ENCODE measurements at regions not wholly inside any gene's neighbourhood (a gene's known extent, or its start where the extent isn't known, plus 50 kb on each side); places are given as distances from the start of the nearest gene placed in this dataset.

DNA sequence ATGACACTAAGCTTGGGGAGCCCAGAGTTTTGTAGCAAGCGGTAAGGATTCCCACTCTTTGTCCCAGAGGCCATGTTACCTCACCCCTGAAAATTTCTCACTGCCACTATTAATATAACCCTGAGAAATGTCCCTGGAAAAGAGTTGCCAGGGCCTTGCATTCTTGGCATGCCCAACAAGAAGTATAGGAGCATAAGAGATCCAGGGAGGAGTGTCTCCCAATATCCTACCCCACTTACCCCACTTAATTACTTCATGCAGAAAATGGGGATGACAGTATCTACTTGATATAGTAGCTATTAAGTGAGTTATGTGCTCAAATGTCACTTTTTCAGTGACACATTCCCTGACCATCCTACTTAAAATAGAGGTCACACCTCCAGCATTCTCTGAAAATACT lies 120.5 kb upstream of the C1GALT1C1 start:
- H3K36me3 Mint-ChIP-seq (ENCODE audit: low read depth), result no peaks in the 10 kb centered on the region
- H3K9me3 Mint-ChIP-seq, result peaks cover 3% of the 10 kb centered on the region
- ChIA-PET CTCF (interaction anchor here (1.6 kb wide), 1 partner anchor 9 kb away, joined by 5 read pairs; no protein-coding TSS in a partner anchor), POLR2A (no interaction called here)
- DNase-seq (no peak), ATAC-seq (no peak)
- TF ChIP-seq, protein P1, sequence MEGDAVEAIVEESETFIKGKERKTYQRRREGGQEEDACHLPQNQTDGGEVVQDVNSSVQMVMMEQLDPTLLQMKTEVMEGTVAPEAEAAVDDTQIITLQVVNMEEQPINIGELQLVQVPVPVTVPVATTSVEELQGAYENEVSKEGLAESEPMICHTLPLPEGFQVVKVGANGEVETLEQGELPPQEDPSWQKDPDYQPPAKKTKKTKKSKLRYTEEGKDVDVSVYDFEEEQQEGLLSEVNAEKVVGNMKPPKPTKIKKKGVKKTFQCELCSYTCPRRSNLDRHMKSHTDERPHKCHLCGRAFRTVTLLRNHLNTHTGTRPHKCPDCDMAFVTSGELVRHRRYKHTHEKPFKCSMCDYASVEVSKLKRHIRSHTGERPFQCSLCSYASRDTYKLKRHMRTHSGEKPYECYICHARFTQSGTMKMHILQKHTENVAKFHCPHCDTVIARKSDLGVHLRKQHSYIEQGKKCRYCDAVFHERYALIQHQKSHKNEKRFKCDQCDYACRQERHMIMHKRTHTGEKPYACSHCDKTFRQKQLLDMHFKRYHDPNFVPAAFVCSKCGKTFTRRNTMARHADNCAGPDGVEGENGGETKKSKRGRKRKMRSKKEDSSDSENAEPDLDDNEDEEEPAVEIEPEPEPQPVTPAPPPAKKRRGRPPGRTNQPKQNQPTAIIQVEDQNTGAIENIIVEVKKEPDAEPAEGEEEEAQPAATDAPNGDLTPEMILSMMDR (IDR thresholded peaks at IDR 0.05), result no peak
- no peak overlapping the region for H3K27ac Mint-ChIP-seq
- H3K4me1 Mint-ChIP-seq (ENCODE audit: low read depth), result peaks cover 38% of the 10 kb centered on the region
- H3K27me3 Mint-ChIP-seq, result no peaks in the 10 kb centered on the region
- intact Hi-C loops (cut with micrococcal nuclease), result no loop called here
- H3K4me3 Mint-ChIP-seq, result no peak overlapping the region

DNA sequence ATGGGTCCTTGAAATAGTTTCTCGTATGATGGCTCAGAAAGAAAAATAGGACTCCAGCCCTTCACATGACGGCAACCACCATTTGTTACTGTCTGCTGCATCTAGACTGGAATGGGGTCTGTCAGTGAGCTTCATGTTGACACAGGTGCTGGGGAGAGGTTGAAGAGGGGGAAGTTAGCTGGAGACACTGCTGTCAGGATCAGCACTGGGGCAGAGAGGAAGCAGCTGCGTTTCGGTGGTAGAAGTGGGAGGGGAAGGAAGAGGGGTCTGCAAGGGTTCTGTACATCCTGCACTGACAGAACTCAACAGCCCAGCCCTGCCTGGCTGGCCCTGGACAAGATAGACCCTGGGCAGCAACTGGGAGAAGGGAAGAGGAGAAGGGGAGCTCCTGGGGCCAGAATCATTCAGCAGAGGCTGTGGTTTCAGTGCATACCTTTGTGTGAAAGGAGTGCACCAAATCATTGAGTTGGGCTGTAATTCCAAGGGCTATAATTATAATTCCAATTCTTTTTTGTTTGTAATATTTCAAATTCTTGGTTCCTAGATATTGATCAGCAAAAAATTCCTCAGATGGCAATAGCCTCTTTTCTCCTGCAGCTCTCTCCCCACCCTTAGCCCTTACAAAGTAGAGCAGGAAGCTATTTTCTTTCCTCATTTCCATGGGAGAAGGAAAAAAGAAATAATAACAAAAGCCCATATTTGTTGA lies 119.4 kb upstream of the C1GALT1C1 start:
- ATAC-seq, result no peak
- Mint-ChIP-seq H3K4me1 (ENCODE audit: low read depth) (peaks cover 28% of the 10 kb centered on the region), H3K27ac (no peak overlapping the region), H3K9me3 (peaks cover 3% of the 10 kb centered on the region), H3K4me3 (no peak overlapping the region), H3K27me3 (no peaks in the 10 kb centered on the region), H3K36me3 (ENCODE audit: low read depth) (peaks cover 2% of the 10 kb centered on the region)
- ChIA-PET CTCF (interaction anchor here (1.6 kb wide), 1 partner anchor 10 kb away, joined by 5 read pairs; no protein-coding TSS in a partner anchor), POLR2A (no interaction called here)
- intact Hi-C loops (cut with micrococcal nuclease), result no loop called here
- TF ChIP-seq, protein P1 (IDR thresholded peaks at IDR 0.05), result no peak
- DNase-seq, result no peak

DNA sequence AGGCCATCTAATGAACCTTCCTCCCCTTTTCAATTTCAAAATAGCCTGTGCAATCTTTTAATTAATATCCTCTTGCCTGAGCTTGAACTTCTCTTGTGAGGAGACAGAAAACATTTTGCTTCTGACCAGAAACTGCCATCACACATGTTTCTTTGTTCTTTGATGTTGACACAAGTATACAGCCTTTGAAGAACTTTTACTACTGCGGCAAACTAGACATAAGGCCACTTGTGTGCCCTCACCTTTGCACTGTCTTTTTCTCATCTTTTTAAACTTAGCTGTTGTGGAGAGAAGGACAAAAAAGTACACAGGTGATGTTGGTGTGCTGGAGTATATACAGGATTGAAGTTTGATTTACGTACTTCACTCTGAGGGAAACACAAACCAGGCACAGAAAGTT lies 116.3 kb upstream of the C1GALT1C1 start:
- TF ChIP-seq, protein P1 (IDR thresholded peaks at IDR 0.05), result no peak
- ATAC-seq, result no peak
- intact Hi-C loops (cut with micrococcal nuclease), result no loop called here
- no peak for DNase-seq
- Mint-ChIP-seq H3K9me3 (peaks cover 3% of the 10 kb centered on the region), H3K4me1 (ENCODE audit: low read depth) (peaks cover 6% of the 10 kb centered on the region), H3K27ac (no peak overlapping the region), H3K4me3 (no peak overlapping the region), H3K36me3 (ENCODE audit: low read depth) (peaks cover 2% of the 10 kb centered on the region), H3K27me3 (no peaks in the 10 kb centered on the region)
- ChIA-PET POLR2A (no interaction called here), CTCF (no interaction called here)

DNA sequence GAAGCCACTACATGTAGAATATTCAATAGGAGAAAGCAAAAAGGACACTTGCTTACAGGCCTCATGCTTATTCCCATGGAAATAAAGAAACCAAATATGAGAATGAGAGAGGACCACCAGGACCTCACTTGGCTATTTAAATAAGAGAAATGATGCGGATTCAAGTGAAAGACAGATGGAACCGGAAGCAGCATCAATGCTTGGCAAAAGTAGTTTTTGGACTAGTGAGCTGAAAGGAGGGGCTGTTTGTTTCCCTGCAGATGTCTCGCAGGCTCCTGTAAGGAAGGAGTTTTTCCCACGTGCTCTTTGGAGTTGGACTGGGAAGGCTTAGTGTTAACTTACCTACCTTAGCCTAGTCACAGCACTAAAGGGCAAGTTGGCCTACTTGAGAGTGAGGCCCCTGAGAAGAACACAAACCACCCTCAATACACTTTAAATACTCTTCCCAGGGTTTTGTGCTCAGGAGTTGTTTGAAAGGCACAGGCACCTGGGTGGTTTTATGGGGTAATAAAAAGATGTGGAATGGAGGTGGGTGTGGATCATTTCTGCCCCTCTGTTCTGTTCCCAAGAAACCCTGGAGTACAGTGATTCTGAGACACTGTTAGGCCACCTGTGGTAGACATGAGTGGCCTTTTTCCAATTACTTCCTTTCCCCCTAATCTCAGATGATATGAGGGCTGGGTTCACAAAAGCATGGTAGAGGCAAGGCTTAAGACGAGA lies 113.3 kb upstream of the C1GALT1C1 start:
- TF ChIP-seq, protein P1 (IDR thresholded peaks at IDR 0.05), result no peak
- Mint-ChIP-seq H3K27me3 (peaks cover 1% of the 10 kb centered on the region), H3K9me3 (peaks cover 3% of the 10 kb centered on the region), H3K36me3 (ENCODE audit: low read depth) (peaks cover 2% of the 10 kb centered on the region), H3K4me1 (ENCODE audit: low read depth) (peaks cover 11% of the 10 kb centered on the region), H3K27ac (no peak overlapping the region), H3K4me3 (no peak overlapping the region)
- CTCF ChIA-PET, result no interaction called here
- ATAC-seq, result no peak
- POLR2A ChIA-PET, result interaction anchor here (0.6 kb wide), 1 partner anchor 179 kb away, joined by 3 read pairs; no protein-coding TSS in a partner anchor
- intact Hi-C loops (cut with micrococcal nuclease), result no loop called here
- no peak for DNase-seq

DNA sequence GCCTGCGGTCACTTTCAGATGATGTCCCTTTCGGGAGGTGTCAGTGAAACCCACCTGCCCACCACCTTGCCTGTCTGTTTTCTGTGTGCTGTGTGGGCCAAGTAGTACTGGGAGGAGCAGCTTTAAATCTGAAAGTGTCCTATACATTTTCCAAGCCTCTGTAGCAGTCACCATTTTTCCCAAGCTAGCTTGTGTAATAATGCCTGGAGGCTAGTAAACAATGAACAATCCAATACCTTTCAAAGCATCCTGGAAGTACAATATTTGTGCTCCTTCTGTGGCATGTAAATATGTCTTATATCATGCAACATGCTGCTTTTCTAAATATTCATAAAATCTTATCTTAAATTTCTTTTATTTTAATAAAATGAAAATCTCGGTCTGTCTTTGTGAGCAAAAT lies 111.6 kb upstream of the C1GALT1C1 start:
- ATAC-seq, result no peak
- peaks cover 3% of the 10 kb centered on the region for H3K9me3 Mint-ChIP-seq
- H3K4me3 Mint-ChIP-seq, result no peak overlapping the region
- H3K27me3 Mint-ChIP-seq, result peaks cover 1% of the 10 kb centered on the region
- intact Hi-C loops (cut with micrococcal nuclease), result no loop called here
- peaks cover 23% of the 10 kb centered on the region for H3K4me1 Mint-ChIP-seq (ENCODE audit: low read depth)
- no peak overlapping the region for H3K27ac Mint-ChIP-seq
- POLR2A ChIA-PET, result no interaction called here
- CTCF ChIA-PET, result no interaction called here
- TF ChIP-seq, protein P1 (IDR thresholded peaks at IDR 0.05), result no peak
- peaks cover 2% of the 10 kb centered on the region for H3K36me3 Mint-ChIP-seq (ENCODE audit: low read depth)
- DNase-seq, result no peak

Measured in activated CD8-positive, alpha-beta T cell treated with anti-CD3 and anti-CD28 coated beads for 36 hours (primary cell).